Esophagus squamous epithelium (tissue), 5 donors: ENCODE measurements at regions not wholly inside any gene's neighbourhood (a gene's known extent, or its start where the extent isn't known, plus 50 kb on each side); places are given as distances from the start of the nearest gene placed in this dataset.

ENCODE experiments used
- DNase-seq: peaks from one replicate; lab custom pipeline; 2025; lab: John Stamatoyannopoulos, UW
- H3K27ac ChIP-seq, 4 donors: fragments of 200-600 bp; sonication (generic); one replicate each; pipeline ENCODE4 v1.5.1; 2016 to 2019; ENCODE audit warnings: mild to moderate bottlenecking in 1 of 4
- H3K27me3 ChIP-seq, 4 donors: fragments of 200-600 bp; sonication (generic); 1 replicate in 3 of 4; 2 replicates in 1 of 4; pipeline versions ENCODE4 v1.5.1 to v1.6.0; 2017 to 2021; ENCODE audit warnings: antibody characterized with exemption in 1 of 4
- H3K36me3 ChIP-seq, 3 donors: fragments of 200-600 bp; sonication (generic); one replicate each; pipeline ENCODE4 v1.5.1; 2016 to 2019
- H3K4me1 ChIP-seq, 3 donors: fragments of 200-600 bp; sonication (generic); one replicate each; pipeline ENCODE4 v1.5.1; 2017 to 2019
- H3K4me3 ChIP-seq, 4 donors: fragments of 200-600 bp; sonication (generic); 1 replicate in 3 of 4; 2 replicates in 1 of 4; pipeline ENCODE4 v1.5.1; 2016 to 2019; ENCODE audit warnings: mild to moderate bottlenecking in 2 of 4, moderate library complexity in 1 of 4
- H3K9me3 ChIP-seq, 3 donors: fragments of 200-600 bp; sonication (generic); one replicate each; pipeline ENCODE4 v1.5.1; 2016 to 2019
- POLR2A ChIP-seq, 4 donors: fragments of 450-650 bp; IDR thresholded peaks; one replicate each; pipeline ENCODE4 v1.6.1; 2017; ENCODE audit warnings: antibody characterized with exemption in 4 of 4, mild to moderate bottlenecking in 4 of 4, moderate library complexity in 3 of 4
- WGBS, 2 donors: methylation state at CpG; one replicate each; pipeline ENCODE4 v1.1.5; 2018; 5-methylcytosine and 5-hydroxymethylcytosine counted together
- intact Hi-C: fragments of 100-400 bp; cut with DNase I; formaldehyde crosslinking; loops from one replicate; pipeline ENCODE4 v1.15.0; 2022
- TF ChIP-seq, protein P1 (sequence below), 6 experiments: fragments of 450-650 bp in 4 of 6; fragments of 200-600 bp in 2 of 6; sonication (generic) in 2 of 6; IDR thresholded peaks; one replicate each; pipeline ENCODE4 v1.5.1; 2016 to 2019; ENCODE audit warnings: antibody characterized with exemption in 6 of 6, mild to moderate bottlenecking in 4 of 6, moderate library complexity in 4 of 6
- donor health status: DM: yes; HTN: yes; CAD: no.

DNA sequence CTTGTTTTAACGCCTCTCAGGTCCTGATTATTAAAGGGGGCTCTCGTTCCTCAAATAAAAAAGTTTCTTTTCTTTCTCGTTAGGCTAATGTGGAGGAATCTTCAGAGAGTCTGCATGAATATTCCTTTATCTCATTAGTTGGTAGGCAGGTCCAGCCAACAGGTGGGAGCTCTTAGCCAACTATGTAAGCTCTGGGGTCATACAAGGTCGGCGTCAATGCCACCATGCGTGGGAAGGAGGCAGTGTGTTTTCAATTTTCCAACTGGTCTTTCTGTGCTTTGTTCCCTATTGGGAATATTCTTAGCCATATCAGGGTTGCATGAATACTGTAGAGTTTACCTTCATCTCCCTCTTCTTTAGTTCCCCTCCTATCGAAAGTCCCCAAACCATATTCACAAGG is 118.5 kb upstream of the SVIL start:
- Histone ChIP-seq H3K9me3 (no peaks in the 10 kb centered on the region), H3K27me3 (no peaks in the 10 kb centered on the region), H3K4me1 (peaks cover 0 to 12% (median 9%) of the 10 kb centered on the region in 3 donors), H3K36me3 (no peaks in the 10 kb centered on the region), H3K27ac (no peak overlapping the region), H3K4me3 (no peak overlapping the region)
- no peak for DNase-seq
- TF ChIP-seq POLR2A (IDR thresholded peaks at IDR 0.05), result no peak
- TF ChIP-seq, protein P1, sequence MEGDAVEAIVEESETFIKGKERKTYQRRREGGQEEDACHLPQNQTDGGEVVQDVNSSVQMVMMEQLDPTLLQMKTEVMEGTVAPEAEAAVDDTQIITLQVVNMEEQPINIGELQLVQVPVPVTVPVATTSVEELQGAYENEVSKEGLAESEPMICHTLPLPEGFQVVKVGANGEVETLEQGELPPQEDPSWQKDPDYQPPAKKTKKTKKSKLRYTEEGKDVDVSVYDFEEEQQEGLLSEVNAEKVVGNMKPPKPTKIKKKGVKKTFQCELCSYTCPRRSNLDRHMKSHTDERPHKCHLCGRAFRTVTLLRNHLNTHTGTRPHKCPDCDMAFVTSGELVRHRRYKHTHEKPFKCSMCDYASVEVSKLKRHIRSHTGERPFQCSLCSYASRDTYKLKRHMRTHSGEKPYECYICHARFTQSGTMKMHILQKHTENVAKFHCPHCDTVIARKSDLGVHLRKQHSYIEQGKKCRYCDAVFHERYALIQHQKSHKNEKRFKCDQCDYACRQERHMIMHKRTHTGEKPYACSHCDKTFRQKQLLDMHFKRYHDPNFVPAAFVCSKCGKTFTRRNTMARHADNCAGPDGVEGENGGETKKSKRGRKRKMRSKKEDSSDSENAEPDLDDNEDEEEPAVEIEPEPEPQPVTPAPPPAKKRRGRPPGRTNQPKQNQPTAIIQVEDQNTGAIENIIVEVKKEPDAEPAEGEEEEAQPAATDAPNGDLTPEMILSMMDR (IDR thresholded peaks at IDR 0.05), result no peak
- intact Hi-C loops, result no loop called here
- 90 to 93% methylated on average over 7 of the region's 7 CpGs for WGBS, 2 donors

DNA sequence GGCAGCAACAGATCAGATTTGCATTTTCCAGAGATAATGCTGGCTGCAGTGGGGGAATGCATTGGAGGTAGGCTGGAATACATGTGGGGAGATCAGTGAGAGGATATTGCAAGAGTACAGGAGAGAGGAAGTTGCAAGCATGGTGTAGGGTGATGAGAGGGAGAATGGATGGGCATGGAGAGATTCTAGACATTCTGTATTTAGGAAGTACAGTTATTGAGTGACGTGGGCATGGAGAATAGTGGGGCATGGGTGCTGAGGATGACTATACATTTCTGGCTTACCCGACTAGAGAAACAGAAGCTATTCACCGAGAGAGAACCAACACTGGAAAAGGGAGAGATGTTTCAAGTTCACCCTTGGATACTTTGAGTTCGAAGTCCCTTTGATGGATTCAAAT is 116.9 kb upstream of the SVIL start:
- TF ChIP-seq POLR2A (IDR thresholded peaks at IDR 0.05), result no peak
- TF ChIP-seq, protein P1 (IDR thresholded peaks at IDR 0.05), result no peak
- intact Hi-C loops, result no loop called here
- H3K4me3 ChIP-seq, result no peak overlapping the region
- no peak overlapping the region for H3K27ac ChIP-seq
- no peaks in the 10 kb centered on the region for H3K4me1 ChIP-seq
- no peaks in the 10 kb centered on the region for H3K36me3 ChIP-seq
- H3K27me3 ChIP-seq, result no peaks in the 10 kb centered on the region
- 77 to 79% methylated on average over 4 of the region's 4 CpGs for WGBS, 2 donors
- no peak for DNase-seq
- no peaks in the 10 kb centered on the region for H3K9me3 ChIP-seq

DNA sequence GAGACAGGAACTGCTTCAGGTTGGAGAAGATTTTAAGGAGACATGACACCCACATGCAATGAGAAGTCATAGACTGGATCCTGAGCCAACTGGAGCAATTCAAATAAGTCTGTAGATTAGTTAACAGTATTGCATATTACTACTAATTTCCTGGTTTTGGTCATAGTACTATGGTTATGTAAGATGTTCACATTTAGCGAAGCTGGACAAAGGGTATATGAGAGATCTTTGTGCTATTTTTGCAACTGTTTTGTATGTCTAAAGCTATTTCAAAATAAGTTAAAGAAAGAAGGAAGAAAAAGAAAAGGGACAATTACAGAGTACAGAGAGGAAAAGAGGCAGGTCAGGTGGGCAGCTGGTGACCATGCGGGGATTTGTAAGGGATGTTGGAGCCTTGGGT is 116.5 kb upstream of the SVIL start:
- H3K36me3 ChIP-seq, result no peaks in the 10 kb centered on the region
- no peaks in the 10 kb centered on the region for H3K27me3 ChIP-seq
- H3K4me1 ChIP-seq, result peaks cover 0 to 4% (median 3%) of the 10 kb centered on the region in 3 donors
- no peak overlapping the region for H3K4me3 ChIP-seq
- no peak for DNase-seq
- H3K27ac ChIP-seq, result no peak overlapping the region
- WGBS, 2 donors, result 76 to 92% methylated on average over 2 of the region's 2 CpGs
- H3K9me3 ChIP-seq, result no peaks in the 10 kb centered on the region
- intact Hi-C loops, result no loop called here
- TF ChIP-seq, protein P1 (IDR thresholded peaks at IDR 0.05), result no peak
- TF ChIP-seq POLR2A (IDR thresholded peaks at IDR 0.05), result no peak

DNA sequence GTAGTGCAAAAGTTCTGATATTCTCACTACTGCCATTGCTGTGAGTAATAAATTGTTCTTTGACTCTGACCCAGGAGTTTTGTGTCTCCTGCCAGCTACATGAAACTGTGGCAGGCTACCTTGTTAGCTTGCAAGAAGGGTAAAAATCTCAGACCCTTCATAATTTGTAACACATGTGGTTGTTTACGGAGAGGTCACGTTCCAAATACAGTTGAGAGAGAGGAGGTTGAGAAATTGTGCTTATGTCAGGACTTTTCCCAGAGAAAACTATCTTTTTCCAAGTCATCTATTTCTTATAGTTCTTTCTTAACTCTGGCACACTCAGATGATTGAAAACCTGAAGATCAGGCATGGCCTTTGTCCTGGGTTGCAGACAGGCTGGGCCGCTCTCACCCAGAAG is 114.4 kb upstream of the SVIL start:
- TF ChIP-seq, protein P1 (IDR thresholded peaks at IDR 0.05), result no peak
- TF ChIP-seq POLR2A (IDR thresholded peaks at IDR 0.05), result no peak
- Histone ChIP-seq H3K4me1 (peaks cover 0 to 6% (median 3%) of the 10 kb centered on the region in 3 donors), H3K36me3 (no peaks in the 10 kb centered on the region), H3K27ac (no peak overlapping the region), H3K9me3 (no peaks in the 10 kb centered on the region), H3K4me3 (no peak overlapping the region), H3K27me3 (no peaks in the 10 kb centered on the region)
- intact Hi-C loops, result no loop called here
- no peak for DNase-seq
- WGBS, 2 donors, result 64 to 84% methylated on average over 3 of the region's 3 CpGs

DNA sequence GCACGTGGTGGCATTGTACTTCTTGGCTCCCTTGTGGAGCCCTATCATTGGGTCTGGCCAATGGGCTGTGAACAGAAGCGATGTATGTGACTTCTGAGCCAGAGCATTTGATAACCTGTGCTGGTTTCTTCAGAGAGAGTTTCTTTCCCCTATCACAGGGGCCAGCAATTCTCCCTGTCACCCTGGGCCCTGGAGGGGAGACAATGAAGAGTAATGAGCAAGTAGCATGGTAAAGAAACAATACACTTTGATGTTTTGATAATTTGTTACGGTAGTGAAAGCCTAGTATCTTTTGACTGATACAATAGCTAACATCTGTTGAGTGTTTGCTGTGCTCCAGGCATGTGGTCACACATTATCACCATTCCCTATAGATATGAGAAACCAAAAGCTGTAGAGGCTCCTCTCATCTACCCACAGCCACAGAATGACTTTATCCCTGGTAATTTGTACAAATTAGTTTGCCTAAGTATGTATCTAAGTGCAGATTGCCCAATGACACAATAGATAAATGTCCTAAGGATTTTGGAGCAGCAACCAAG is 113.4 kb upstream of the SVIL start:
- no peak overlapping the region for H3K4me3 ChIP-seq
- H3K36me3 ChIP-seq, result no peaks in the 10 kb centered on the region
- H3K27me3 ChIP-seq, result no peaks in the 10 kb centered on the region
- H3K9me3 ChIP-seq, result no peaks in the 10 kb centered on the region
- WGBS, 2 donors, result 82 to 88% methylated on average over 3 of the region's 3 CpGs
- H3K27ac ChIP-seq, result no peak overlapping the region
- no peak for DNase-seq
- TF ChIP-seq, protein P1 (IDR thresholded peaks at IDR 0.05), result no peak
- TF ChIP-seq POLR2A (IDR thresholded peaks at IDR 0.05), result no peak
- H3K4me1 ChIP-seq, result peaks cover 0 to 6% (median 3%) of the 10 kb centered on the region in 3 donors
- intact Hi-C loops, result no loop called here
